GM10266 (cell line): ENCODE measurements at regions not wholly inside any gene's neighbourhood (a gene's known extent, or its start where the extent isn't known, plus 50 kb on each side); places are given as distances from the start of the nearest gene placed in this dataset.
"Not testable (repeated sequence)": the region's sequence is repeated elsewhere in the genome, so short reads cannot be mapped to it uniquely, and the experiment has no call there.

ENCODE experiments used
- DNase-seq: peaks from one replicate; pipeline ENCODE4 v3.0.0; 2012; ENCODE audit errors: extremely low spot score
- CTCF ChIP-seq: IDR thresholded peaks from 2 replicates; pipeline ENCODE4 v1.5.1; 2012; ENCODE audit warnings: mild to moderate bottlenecking, low read depth; ENCODE audit not compliant: control insufficient read depth, insufficient read depth; ENCODE audit errors: missing control alignments

- TF ChIP-seq CTCF: no peak
- no peak for DNase-seq
These were observed 473.7 kb upstream of the JARID2 start for GRCh38 chr6:14772188-14772587.

- no peak for TF ChIP-seq CTCF
- no peak for DNase-seq
These were observed 470.3 kb upstream of the JARID2 start for GRCh38 chr6:14775528-14775927.

- no peak for TF ChIP-seq CTCF
- DNase-seq: no peak
These were observed 469.6 kb upstream of the JARID2 start for GRCh38 chr6:14776307-14776706.

- no peak for DNase-seq
- no peak for TF ChIP-seq CTCF
These were observed 463.9 kb upstream of the JARID2 start for GRCh38 chr6:14781772-14782525.

- DNase-seq: not testable (repeated sequence)
These were observed 462.9 kb upstream of the JARID2 start for GRCh38 chr6:14782921-14783464.

- no peak for TF ChIP-seq CTCF
- DNase-seq: no peak
These were observed 462.3 kb upstream of the JARID2 start for GRCh38 chr6:14783594-14783993.

- no peak for TF ChIP-seq CTCF
- no peak for DNase-seq
These were observed 461.0 kb upstream of the JARID2 start for GRCh38 chr6:14784596-14785492.
